ENCODE measurements at regions not wholly inside any gene's neighbourhood (a gene's known extent, or its start where the extent isn't known, plus 50 kb on each side); places are given as distances from the start of the nearest gene placed in this dataset.

DNA sequence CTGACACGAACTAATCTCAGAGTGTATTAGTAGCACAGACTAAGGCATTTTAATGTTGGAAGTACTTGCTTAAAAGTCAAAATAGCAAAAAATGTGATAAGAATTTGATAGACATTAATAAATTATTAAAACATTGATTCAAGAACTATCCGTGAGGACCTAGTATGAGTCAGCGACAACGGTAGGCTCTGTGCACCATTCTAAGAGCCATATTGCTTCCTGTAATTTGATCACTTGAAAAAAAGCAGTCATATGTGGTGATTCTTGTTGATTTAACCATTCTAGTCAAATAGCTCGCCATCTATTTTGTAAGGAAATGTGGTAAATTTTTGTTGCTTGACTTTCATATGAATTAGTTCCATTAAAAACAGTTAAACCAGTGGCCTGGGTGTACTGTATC, 534.9 kb upstream of the ARRDC4 start:
- no peak for TF ChIP-seq CTCF (IDR thresholded peaks at IDR 0.05; ENCODE audit: low read depth, low read length)
- no peak for DNase-seq (ENCODE audit: low read depth in 2 of 2)
- no peak overlapping the region for H3K4me3 ChIP-seq (replicated peaks in 1 of 2; ENCODE audit: low read depth in 2 of 2, low read length in 2 of 2)

DNA sequence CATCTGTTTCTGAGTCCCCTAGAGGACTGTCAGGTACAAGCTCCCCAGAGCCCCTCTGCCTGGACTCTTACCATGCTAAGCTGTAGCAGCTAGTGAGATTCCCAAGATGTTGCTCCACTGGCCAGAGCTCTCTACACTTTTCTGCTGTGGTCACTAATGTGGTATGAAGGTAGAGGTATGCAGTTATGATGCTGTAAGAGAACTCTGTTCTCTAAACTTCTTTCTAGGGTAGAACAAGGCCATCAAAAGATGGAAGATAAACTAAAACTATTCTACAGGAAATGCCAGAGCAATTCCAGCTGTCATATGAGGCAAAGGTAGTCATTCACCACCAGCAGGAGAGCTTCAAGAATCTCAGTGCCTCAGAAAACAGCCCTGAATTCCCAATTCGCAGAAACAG, 517.4 kb upstream of the ARRDC4 start:
- no peak for TF ChIP-seq CTCF (IDR thresholded peaks at IDR 0.05; ENCODE audit: low read depth, low read length)
- no peak for DNase-seq (ENCODE audit: low read depth in 2 of 2)
- no peak overlapping the region for H3K4me3 ChIP-seq (replicated peaks in 1 of 2; ENCODE audit: low read depth in 2 of 2, low read length in 2 of 2)

- H3K4me3 ChIP-seq (replicated peaks in 1 of 2; ENCODE audit: low read depth in 2 of 2, low read length in 2 of 2) = no peak overlapping the region
- TF ChIP-seq CTCF (IDR thresholded peaks at IDR 0.05; ENCODE audit: low read depth, low read length) = no peak
Measured at GRCh38 chr15:97446138-97446537, 514.4 kb upstream of the ARRDC4 start.

DNA sequence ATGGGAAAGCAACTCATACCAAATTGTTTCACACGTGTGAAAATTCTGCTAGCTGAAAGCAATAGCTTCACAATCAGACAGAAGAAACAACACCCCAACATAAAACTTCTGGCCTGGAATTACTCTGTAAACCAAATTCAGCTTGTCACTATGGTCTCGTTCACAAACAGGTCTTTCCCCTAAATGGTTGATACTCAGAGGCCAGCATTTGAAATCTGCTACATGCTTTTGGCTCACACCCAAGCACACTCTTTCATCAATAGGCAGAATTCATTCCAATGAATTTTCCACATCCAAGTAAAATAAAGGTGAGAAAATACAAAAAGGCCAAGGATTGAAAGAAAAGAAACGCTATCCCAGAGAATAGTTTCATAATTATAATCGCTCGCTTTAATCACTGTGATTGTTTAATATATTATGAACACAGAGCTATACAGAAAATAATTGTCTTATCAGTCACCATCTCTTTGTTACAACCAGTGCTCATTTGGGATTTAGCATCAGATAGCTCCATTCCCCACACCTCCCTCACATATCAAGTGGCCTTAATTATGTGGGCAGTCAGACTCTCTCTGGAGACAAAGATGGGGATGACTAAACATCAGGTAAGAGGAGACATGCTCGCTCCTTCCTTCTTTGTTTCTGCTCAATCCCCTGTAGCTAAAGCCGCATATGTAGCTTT, 503.8 kb upstream of the ARRDC4 start:
- no peak for TF ChIP-seq CTCF (IDR thresholded peaks at IDR 0.05; ENCODE audit: low read depth, low read length)
- no peak overlapping the region for H3K4me3 ChIP-seq (replicated peaks in 1 of 2; ENCODE audit: low read depth in 2 of 2, low read length in 2 of 2)
- no peak for DNase-seq (ENCODE audit: low read depth in 2 of 2)

More at GRCh38 chr15:97446138-97446537, 514.4 kb upstream of the ARRDC4 start:
- DNase-seq (ENCODE audit: low read depth in 2 of 2) = no peak

DNA sequence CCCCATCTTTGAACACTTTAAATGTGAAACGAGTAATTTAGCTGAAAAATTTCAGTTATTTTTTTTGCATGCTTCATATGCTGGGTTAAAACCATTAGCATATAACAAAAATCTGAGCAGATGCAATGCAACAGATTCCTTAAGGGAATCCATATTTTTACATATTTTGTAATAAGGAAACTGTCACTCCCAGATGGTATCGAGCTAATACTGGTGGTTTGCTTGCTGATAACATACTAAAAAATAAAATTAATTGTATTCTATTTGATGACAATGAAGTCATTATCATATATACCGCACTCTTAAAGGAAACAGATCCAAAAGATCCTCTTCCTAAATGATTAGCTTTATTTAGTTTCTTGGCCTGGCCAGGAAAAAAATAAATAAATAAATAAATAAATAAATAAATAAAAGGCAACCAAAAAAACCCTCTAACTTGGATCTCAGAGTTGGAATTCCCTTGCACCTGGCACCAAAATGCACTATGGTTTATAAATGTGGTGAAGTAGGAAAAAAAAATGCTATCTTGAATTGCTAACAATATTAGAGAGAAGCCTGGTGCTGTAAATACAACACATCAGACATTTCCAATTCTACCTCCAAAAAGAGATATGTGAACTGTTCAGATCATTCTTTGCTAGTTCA, 503.2 kb upstream of the ARRDC4 start:
- H3K4me3 ChIP-seq (replicated peaks in 1 of 2; ENCODE audit: low read depth in 2 of 2, low read length in 2 of 2) = no peak overlapping the region
- TF ChIP-seq CTCF (IDR thresholded peaks at IDR 0.05; ENCODE audit: low read depth, low read length) = no peak
- DNase-seq (ENCODE audit: low read depth in 2 of 2) = no peak

DNA sequence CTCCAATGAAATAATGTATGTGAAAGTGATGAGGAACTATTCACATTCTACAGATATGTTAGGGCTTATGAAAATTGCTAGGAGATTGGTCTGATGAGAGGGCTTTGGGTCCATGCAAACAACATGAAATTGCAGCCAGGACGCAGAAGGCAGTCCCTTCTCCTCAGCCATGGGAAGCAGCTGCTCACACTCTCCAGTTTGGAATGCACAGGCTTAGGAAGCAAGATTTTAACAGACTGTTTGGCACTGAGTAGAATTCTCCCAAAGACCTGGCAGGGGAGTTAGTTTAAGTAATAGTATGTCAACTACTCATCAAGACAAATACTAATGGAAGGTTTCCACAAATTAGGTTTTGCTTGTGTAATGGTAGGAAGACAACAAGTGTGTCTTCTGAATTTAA, 500.7 kb upstream of the ARRDC4 start:
- TF ChIP-seq CTCF (IDR thresholded peaks at IDR 0.05; ENCODE audit: low read depth, low read length) = no peak
- no peak for DNase-seq (ENCODE audit: low read depth in 2 of 2)
- H3K4me3 ChIP-seq (replicated peaks in 1 of 2; ENCODE audit: low read depth in 2 of 2, low read length in 2 of 2) = no peak overlapping the region

All from cardiac fibroblast (primary cell).